ENCODE measurements at regions not wholly inside any gene's neighbourhood (a gene's known extent, or its start where the extent isn't known, plus 50 kb on each side); places are given as distances from the start of the nearest gene placed in this dataset.

- TF ChIP-seq SOX15 (CRISPR knock-in tag; IDR thresholded peaks at IDR 0.05) (no peak), MYBL2 (CRISPR knock-in tag; IDR thresholded peaks at IDR 0.05) (no peak), NFE2L1 (CRISPR knock-in tag; IDR thresholded peaks at IDR 0.05) (no peak), ZNF121 (CRISPR knock-in tag; IDR thresholded peaks at IDR 0.05) (no peak)
Observed at GRCh38 chr20:48339190-48339985, 488.4 kb downstream of the PREX1 start (continued).

DNA sequence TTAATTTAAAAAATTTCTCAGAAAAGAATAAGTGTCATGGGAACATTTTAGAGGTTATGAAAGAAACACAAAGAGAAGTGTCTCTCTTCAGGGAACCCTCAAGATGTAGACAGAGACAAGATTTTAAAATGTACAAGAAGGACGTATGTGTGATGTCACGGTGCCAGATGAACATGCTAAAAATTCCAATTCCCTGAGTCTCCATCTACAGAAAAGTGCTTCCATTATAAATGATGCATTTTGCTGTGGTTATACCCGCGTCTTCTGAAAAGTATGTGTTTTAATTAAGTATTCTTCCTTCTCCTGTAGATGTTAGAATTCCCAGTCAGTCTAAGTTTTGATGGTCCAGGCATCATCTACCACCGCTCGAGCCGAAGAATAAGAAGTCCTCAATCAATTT, 489.1 kb downstream of the PREX1 start:
- POLR2A ChIA-PET, result no interaction called here
- Mint-ChIP-seq H3K27ac (no peak overlapping the region), H3K4me3 (no peak overlapping the region), H3K27me3 (ENCODE audit: low read depth) (no peaks in the 10 kb centered on the region), H3K36me3 (no peaks in the 10 kb centered on the region), H3K9me3 (0 out of 2 replicates have a peak, but pooled peaks cover 5% of the 10 kb centered on the region), H3K4me1 (peaks cover 18% of the 10 kb centered on the region)
- DNase-seq (ENCODE audit: low spot score) (no peak), ATAC-seq (no peak)
- CTCF ChIA-PET, result interaction anchor here (0.9 to 1.9 kb wide), 3 partner anchors 43 to 282 kb away, joined by 4 to 7 read pairs (median 4); no protein-coding TSS in a partner anchor
- TF ChIP-seq ATF1 (CRISPR knock-in tag; IDR thresholded peaks at IDR 0.05) (no peak), SMAD4 (CRISPR knock-in tag; IDR thresholded peaks at IDR 0.05) (no peak), ZNF121 (CRISPR knock-in tag; IDR thresholded peaks at IDR 0.05) (no peak), ZNF416 (CRISPR knock-in tag; IDR thresholded peaks at IDR 0.05) (no peak), SMAD3 (CRISPR knock-in tag; IDR thresholded peaks at IDR 0.05; ENCODE audit: borderline replicate concordance) (no peak), TEAD4 (CRISPR knock-in tag; IDR thresholded peaks at IDR 0.05) (no peak), FOXJ3 (CRISPR knock-in tag; IDR thresholded peaks at IDR 0.05; ENCODE audit: borderline replicate concordance) (no peak), ZSCAN18 (CRISPR knock-in tag; IDR thresholded peaks at IDR 0.05) (no peak), MAX (CRISPR knock-in tag; IDR thresholded peaks at IDR 0.05) (no peak), JAZF1 (CRISPR knock-in tag; IDR thresholded peaks at IDR 0.05) (no peak), RORB (CRISPR knock-in tag; IDR thresholded peaks at IDR 0.05) (no peak), CREM (CRISPR knock-in tag; IDR thresholded peaks at IDR 0.05) (no peak), ELF4 (CRISPR knock-in tag; IDR thresholded peaks at IDR 0.05; ENCODE audit: low read depth) (no peak), E2F4 (CRISPR knock-in tag; IDR thresholded peaks at IDR 0.05; ENCODE audit: borderline replicate concordance, low read depth) (no peak)
- TF ChIP-seq, protein P1, sequence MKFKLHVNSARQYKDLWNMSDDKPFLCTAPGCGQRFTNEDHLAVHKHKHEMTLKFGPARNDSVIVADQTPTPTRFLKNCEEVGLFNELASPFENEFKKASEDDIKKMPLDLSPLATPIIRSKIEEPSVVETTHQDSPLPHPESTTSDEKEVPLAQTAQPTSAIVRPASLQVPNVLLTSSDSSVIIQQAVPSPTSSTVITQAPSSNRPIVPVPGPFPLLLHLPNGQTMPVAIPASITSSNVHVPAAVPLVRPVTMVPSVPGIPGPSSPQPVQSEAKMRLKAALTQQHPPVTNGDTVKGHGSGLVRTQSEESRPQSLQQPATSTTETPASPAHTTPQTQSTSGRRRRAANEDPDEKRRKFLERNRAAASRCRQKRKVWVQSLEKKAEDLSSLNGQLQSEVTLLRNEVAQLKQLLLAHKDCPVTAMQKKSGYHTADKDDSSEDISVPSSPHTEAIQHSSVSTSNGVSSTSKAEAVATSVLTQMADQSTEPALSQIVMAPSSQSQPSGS (CRISPR knock-in tag; IDR thresholded peaks at IDR 0.05; ENCODE audit: borderline replicate concordance, low read depth), result no peak
- TF ChIP-seq, protein P2, sequence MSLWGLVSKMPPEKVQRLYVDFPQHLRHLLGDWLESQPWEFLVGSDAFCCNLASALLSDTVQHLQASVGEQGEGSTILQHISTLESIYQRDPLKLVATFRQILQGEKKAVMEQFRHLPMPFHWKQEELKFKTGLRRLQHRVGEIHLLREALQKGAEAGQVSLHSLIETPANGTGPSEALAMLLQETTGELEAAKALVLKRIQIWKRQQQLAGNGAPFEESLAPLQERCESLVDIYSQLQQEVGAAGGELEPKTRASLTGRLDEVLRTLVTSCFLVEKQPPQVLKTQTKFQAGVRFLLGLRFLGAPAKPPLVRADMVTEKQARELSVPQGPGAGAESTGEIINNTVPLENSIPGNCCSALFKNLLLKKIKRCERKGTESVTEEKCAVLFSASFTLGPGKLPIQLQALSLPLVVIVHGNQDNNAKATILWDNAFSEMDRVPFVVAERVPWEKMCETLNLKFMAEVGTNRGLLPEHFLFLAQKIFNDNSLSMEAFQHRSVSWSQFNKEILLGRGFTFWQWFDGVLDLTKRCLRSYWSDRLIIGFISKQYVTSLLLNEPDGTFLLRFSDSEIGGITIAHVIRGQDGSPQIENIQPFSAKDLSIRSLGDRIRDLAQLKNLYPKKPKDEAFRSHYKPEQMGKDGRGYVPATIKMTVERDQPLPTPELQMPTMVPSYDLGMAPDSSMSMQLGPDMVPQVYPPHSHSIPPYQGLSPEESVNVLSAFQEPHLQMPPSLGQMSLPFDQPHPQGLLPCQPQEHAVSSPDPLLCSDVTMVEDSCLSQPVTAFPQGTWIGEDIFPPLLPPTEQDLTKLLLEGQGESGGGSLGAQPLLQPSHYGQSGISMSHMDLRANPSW (CRISPR knock-in tag; conservative IDR thresholded peaks at IDR 0.05; ENCODE audit: low read depth), result no peak
- TF ChIP-seq, protein P3, sequence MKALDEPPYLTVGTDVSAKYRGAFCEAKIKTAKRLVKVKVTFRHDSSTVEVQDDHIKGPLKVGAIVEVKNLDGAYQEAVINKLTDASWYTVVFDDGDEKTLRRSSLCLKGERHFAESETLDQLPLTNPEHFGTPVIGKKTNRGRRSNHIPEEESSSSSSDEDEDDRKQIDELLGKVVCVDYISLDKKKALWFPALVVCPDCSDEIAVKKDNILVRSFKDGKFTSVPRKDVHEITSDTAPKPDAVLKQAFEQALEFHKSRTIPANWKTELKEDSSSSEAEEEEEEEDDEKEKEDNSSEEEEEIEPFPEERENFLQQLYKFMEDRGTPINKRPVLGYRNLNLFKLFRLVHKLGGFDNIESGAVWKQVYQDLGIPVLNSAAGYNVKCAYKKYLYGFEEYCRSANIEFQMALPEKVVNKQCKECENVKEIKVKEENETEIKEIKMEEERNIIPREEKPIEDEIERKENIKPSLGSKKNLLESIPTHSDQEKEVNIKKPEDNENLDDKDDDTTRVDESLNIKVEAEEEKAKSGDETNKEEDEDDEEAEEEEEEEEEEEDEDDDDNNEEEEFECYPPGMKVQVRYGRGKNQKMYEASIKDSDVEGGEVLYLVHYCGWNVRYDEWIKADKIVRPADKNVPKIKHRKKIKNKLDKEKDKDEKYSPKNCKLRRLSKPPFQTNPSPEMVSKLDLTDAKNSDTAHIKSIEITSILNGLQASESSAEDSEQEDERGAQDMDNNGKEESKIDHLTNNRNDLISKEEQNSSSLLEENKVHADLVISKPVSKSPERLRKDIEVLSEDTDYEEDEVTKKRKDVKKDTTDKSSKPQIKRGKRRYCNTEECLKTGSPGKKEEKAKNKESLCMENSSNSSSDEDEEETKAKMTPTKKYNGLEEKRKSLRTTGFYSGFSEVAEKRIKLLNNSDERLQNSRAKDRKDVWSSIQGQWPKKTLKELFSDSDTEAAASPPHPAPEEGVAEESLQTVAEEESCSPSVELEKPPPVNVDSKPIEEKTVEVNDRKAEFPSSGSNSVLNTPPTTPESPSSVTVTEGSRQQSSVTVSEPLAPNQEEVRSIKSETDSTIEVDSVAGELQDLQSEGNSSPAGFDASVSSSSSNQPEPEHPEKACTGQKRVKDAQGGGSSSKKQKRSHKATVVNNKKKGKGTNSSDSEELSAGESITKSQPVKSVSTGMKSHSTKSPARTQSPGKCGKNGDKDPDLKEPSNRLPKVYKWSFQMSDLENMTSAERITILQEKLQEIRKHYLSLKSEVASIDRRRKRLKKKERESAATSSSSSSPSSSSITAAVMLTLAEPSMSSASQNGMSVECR (CRISPR knock-in tag; IDR thresholded peaks at IDR 0.05; ENCODE audit: borderline replicate concordance), result no peak
- TF ChIP-seq, protein P4, sequence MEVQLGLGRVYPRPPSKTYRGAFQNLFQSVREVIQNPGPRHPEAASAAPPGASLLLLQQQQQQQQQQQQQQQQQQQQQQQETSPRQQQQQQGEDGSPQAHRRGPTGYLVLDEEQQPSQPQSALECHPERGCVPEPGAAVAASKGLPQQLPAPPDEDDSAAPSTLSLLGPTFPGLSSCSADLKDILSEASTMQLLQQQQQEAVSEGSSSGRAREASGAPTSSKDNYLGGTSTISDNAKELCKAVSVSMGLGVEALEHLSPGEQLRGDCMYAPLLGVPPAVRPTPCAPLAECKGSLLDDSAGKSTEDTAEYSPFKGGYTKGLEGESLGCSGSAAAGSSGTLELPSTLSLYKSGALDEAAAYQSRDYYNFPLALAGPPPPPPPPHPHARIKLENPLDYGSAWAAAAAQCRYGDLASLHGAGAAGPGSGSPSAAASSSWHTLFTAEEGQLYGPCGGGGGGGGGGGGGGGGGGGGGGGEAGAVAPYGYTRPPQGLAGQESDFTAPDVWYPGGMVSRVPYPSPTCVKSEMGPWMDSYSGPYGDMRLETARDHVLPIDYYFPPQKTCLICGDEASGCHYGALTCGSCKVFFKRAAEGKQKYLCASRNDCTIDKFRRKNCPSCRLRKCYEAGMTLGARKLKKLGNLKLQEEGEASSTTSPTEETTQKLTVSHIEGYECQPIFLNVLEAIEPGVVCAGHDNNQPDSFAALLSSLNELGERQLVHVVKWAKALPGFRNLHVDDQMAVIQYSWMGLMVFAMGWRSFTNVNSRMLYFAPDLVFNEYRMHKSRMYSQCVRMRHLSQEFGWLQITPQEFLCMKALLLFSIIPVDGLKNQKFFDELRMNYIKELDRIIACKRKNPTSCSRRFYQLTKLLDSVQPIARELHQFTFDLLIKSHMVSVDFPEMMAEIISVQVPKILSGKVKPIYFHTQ (CRISPR knock-in tag; IDR thresholded peaks at IDR 0.05), result no peak
